ENCODE measurements at regions not wholly inside any gene's neighbourhood (a gene's known extent, or its start where the extent isn't known, plus 50 kb on each side); places are given as distances from the start of the nearest gene placed in this dataset.

- ChIA-PET CTCF (ENCODE audit: partially characterized antibody) (no interaction called here), POLR2A (ENCODE audit: partially characterized antibody) (no interaction called here)
- no peak overlapping the region for H3K4me3 Mint-ChIP-seq
- intact Hi-C loops (cut with micrococcal nuclease) = no loop called here
- peaks cover 0 to 3% of the 10 kb centered on the region in 2 donors for H3K27me3 Mint-ChIP-seq
- no peak overlapping the region for H3K27ac ChIP-seq (ENCODE audit: low read depth, low read length)
- no peaks in the 10 kb centered on the region for H3K36me3 ChIP-seq (ENCODE audit: insufficient read depth, low read length)
- no peaks in the 10 kb centered on the region for H3K36me3 Mint-ChIP-seq
- H3K4me1 Mint-ChIP-seq = no peaks in the 10 kb centered on the region
- H3K9me3 Mint-ChIP-seq = no peaks in the 10 kb centered on the region
- no peaks in the 10 kb centered on the region for H3K4me1 ChIP-seq (ENCODE audit: insufficient read depth, low read length)
- H3K27me3 ChIP-seq (ENCODE audit: insufficient read depth, low read length) = no peaks in the 10 kb centered on the region
- no peak overlapping the region for H3K4me3 ChIP-seq (ENCODE audit: low read length in 2 of 2)
- no peak for DNase-seq
- no peak overlapping the region for H3K27ac Mint-ChIP-seq
- H3K9me3 ChIP-seq (ENCODE audit: control insufficient read depth in 1 of 2, low read length in 2 of 2) = no peaks in the 10 kb centered on the region
These were observed 228.9 kb upstream of the TTC29 start for GRCh38 chr4:147174591-147174990.

DNA sequence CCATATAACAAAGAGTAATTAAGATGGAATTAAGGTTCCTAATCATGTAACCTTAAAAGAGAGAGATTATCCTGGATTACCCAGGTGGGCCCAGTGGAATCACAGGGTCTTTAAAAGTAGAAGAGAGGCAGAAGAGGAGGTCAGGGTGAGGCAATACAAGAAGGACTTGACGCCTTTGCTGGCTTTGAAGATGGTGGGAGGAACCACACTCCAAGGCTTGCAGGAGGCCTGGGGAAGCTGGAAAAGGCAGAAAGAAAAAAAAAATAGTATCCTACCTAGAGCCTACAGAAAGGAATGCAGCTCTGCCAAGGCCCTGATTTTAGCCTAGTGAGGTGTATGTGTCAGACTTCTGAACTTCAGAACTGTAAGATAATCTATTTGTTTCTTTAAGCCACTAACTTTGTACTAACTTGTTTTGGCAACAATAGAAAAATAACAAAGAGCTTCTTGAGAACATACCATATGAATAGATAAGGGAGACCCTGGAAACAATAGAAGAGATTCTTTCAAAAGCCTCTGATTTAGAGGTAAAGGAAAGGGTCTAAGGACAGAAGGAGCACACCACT lies 229.9 kb upstream of the TTC29 start:
- H3K4me3 Mint-ChIP-seq = no peak overlapping the region
- no peaks in the 10 kb centered on the region for H3K36me3 Mint-ChIP-seq
- Histone ChIP-seq H3K4me1 (ENCODE audit: insufficient read depth, low read length) (no peaks in the 10 kb centered on the region), H3K9me3 (ENCODE audit: control insufficient read depth in 1 of 2, low read length in 2 of 2) (no peaks in the 10 kb centered on the region), H3K4me3 (ENCODE audit: low read length in 2 of 2) (no peak overlapping the region), H3K27me3 (ENCODE audit: insufficient read depth, low read length) (no peaks in the 10 kb centered on the region), H3K27ac (ENCODE audit: low read depth, low read length) (no peak overlapping the region), H3K36me3 (ENCODE audit: insufficient read depth, low read length) (no peaks in the 10 kb centered on the region)
- H3K4me1 Mint-ChIP-seq = no peaks in the 10 kb centered on the region
- no peak overlapping the region for H3K27ac Mint-ChIP-seq
- intact Hi-C loops (cut with micrococcal nuclease) = no loop called here
- CTCF ChIA-PET (ENCODE audit: partially characterized antibody) = no interaction called here
- no peaks in the 10 kb centered on the region for H3K9me3 Mint-ChIP-seq
- H3K27me3 Mint-ChIP-seq = peaks cover 0 to 3% of the 10 kb centered on the region in 2 donors
- DNase-seq = no peak
- POLR2A ChIA-PET (ENCODE audit: partially characterized antibody) = no interaction called here

- intact Hi-C loops (cut with micrococcal nuclease) = no loop called here
- Histone ChIP-seq H3K9me3 (ENCODE audit: control insufficient read depth in 1 of 2, low read length in 2 of 2) (no peaks in the 10 kb centered on the region), H3K27ac (ENCODE audit: low read depth, low read length) (no peak overlapping the region), H3K36me3 (ENCODE audit: insufficient read depth, low read length) (no peaks in the 10 kb centered on the region), H3K4me1 (ENCODE audit: insufficient read depth, low read length) (no peaks in the 10 kb centered on the region), H3K4me3 (ENCODE audit: low read length in 2 of 2) (no peak overlapping the region), H3K27me3 (ENCODE audit: insufficient read depth, low read length) (no peaks in the 10 kb centered on the region)
- Mint-ChIP-seq H3K27me3 (no peaks in the 10 kb centered on the region), H3K27ac (no peak overlapping the region), H3K36me3 (no peaks in the 10 kb centered on the region), H3K9me3 (peaks cover 0 to 5% (median 3%) of the 10 kb centered on the region in 8 donors), H3K4me3 (no peak overlapping the region), H3K4me1 (no peaks in the 10 kb centered on the region)
- ChIA-PET CTCF (ENCODE audit: partially characterized antibody) (no interaction called here), POLR2A (ENCODE audit: partially characterized antibody) (no interaction called here)
- no peak for DNase-seq
These were observed 236.4 kb upstream of the TTC29 start for GRCh38 chr4:147182041-147182440.

DNA sequence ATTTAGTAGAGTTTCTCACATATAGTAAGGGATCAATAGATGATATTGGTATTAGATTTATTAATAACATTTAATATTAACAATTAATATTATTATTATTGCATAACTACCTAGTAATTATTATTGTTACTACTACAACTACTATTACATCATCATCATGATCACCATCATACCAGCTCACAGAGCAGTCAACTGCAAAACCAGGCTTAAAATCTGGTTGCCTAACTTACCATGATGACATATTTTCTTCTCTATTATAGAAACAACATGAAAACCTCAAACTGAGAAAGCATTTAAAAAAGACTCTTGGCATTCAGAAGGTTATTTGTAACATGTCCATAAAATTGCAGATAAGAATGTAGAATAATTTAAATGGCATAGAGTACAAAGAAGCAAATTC lies 247.0 kb upstream of the TTC29 start:
- Histone ChIP-seq H3K4me3 (ENCODE audit: low read length in 2 of 2) (no peak overlapping the region), H3K27me3 (ENCODE audit: insufficient read depth, low read length) (no peaks in the 10 kb centered on the region), H3K27ac (ENCODE audit: low read depth, low read length) (no peak overlapping the region), H3K9me3 (ENCODE audit: control insufficient read depth in 1 of 2, low read length in 2 of 2) (no peaks in the 10 kb centered on the region), H3K36me3 (ENCODE audit: insufficient read depth, low read length) (no peaks in the 10 kb centered on the region), H3K4me1 (ENCODE audit: insufficient read depth, low read length) (no peaks in the 10 kb centered on the region)
- no peaks in the 10 kb centered on the region for H3K4me1 Mint-ChIP-seq
- no peaks in the 10 kb centered on the region for H3K27me3 Mint-ChIP-seq
- ChIA-PET CTCF (ENCODE audit: partially characterized antibody) (no interaction called here), POLR2A (ENCODE audit: partially characterized antibody) (no interaction called here)
- peaks cover 0 to 10% (median 4%) of the 10 kb centered on the region in 8 donors for H3K9me3 Mint-ChIP-seq
- DNase-seq = no peak
- H3K27ac Mint-ChIP-seq = no peak overlapping the region
- no peak overlapping the region for H3K4me3 Mint-ChIP-seq
- intact Hi-C loops (cut with micrococcal nuclease) = no loop called here
- no peaks in the 10 kb centered on the region for H3K36me3 Mint-ChIP-seq

DNA sequence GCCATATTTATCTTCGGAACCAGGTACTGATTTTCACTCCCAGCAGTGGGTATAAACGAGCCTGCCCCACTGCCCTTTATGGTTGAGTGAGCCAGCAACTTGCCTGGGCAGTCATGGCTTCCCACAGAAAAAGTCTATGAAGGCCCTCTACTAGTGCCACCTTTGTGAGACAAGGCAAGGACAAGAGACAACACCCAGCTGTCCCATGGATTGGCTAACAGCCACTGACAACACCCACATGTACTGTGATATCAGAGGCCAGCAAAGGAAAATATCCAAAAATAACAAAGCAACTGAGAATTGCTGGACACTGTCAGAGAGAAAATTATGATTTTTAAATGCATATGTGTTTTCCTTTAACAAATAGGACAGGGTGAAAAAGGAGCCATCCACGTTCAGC lies 248.4 kb upstream of the TTC29 start:
- intact Hi-C loops (cut with micrococcal nuclease) = no loop called here

DNA sequence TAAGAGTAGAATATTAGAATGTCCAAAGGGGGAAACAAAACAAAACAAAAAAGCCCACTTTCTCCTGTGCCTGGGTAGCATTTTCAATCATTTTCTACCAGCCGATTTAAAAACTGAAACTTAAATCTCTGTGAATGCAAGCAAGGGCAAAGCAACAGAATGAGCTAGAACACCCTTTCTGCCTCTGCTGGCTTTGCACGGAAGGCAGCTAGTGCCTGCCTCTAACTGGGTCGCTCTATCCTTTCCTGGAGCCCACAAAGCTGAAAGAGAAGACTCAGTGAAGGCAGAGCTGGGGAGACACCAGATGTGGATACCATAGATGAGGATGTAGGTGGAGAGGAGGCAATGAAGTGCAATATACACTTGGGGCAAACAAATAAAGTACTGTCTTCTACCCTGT lies 248.9 kb upstream of the TTC29 start:
- Histone ChIP-seq H3K27me3 (ENCODE audit: insufficient read depth, low read length) (no peaks in the 10 kb centered on the region), H3K4me3 (ENCODE audit: low read length in 2 of 2) (no peak overlapping the region), H3K27ac (ENCODE audit: low read depth, low read length) (no peak overlapping the region), H3K4me1 (ENCODE audit: insufficient read depth, low read length) (no peaks in the 10 kb centered on the region), H3K36me3 (ENCODE audit: insufficient read depth, low read length) (no peaks in the 10 kb centered on the region), H3K9me3 (ENCODE audit: control insufficient read depth in 1 of 2, low read length in 2 of 2) (no peaks in the 10 kb centered on the region)
- ChIA-PET POLR2A (ENCODE audit: partially characterized antibody) (no interaction called here), CTCF (ENCODE audit: partially characterized antibody) (no interaction called here)
- Mint-ChIP-seq H3K27me3 (no peaks in the 10 kb centered on the region), H3K27ac (no peak overlapping the region), H3K4me1 (no peaks in the 10 kb centered on the region), H3K9me3 (peaks cover 0 to 5% (median 1%) of the 10 kb centered on the region in 8 donors), H3K36me3 (no peaks in the 10 kb centered on the region), H3K4me3 (no peak overlapping the region)
- intact Hi-C loops (cut with micrococcal nuclease) = no loop called here
- DNase-seq = no peak

More for the DNA sequence above, 248.4 kb upstream of the TTC29 start:
- Histone ChIP-seq H3K36me3 (ENCODE audit: insufficient read depth, low read length) (no peaks in the 10 kb centered on the region), H3K4me3 (ENCODE audit: low read length in 2 of 2) (no peak overlapping the region), H3K4me1 (ENCODE audit: insufficient read depth, low read length) (no peaks in the 10 kb centered on the region), H3K27me3 (ENCODE audit: insufficient read depth, low read length) (no peaks in the 10 kb centered on the region), H3K9me3 (ENCODE audit: control insufficient read depth in 1 of 2, low read length in 2 of 2) (no peaks in the 10 kb centered on the region), H3K27ac (ENCODE audit: low read depth, low read length) (no peak overlapping the region)
- ChIA-PET POLR2A (ENCODE audit: partially characterized antibody) (no interaction called here), CTCF (ENCODE audit: partially characterized antibody) (no interaction called here)
- H3K36me3 Mint-ChIP-seq = no peaks in the 10 kb centered on the region
- no peaks in the 10 kb centered on the region for H3K4me1 Mint-ChIP-seq
- no peak for DNase-seq
- no peaks in the 10 kb centered on the region for H3K27me3 Mint-ChIP-seq
- H3K27ac Mint-ChIP-seq = no peak overlapping the region
- H3K4me3 Mint-ChIP-seq = no peak overlapping the region
- H3K9me3 Mint-ChIP-seq = peaks cover 0 to 5% (median 2%) of the 10 kb centered on the region in 8 donors

GRCh38 chr4:147195386-147195785 lies 249.7 kb upstream of the TTC29 start:
- Histone ChIP-seq H3K4me3 (ENCODE audit: low read length in 2 of 2) (no peak overlapping the region), H3K9me3 (ENCODE audit: control insufficient read depth in 1 of 2, low read length in 2 of 2) (no peaks in the 10 kb centered on the region), H3K36me3 (ENCODE audit: insufficient read depth, low read length) (no peaks in the 10 kb centered on the region), H3K4me1 (ENCODE audit: insufficient read depth, low read length) (no peaks in the 10 kb centered on the region), H3K27me3 (ENCODE audit: insufficient read depth, low read length) (no peaks in the 10 kb centered on the region), H3K27ac (ENCODE audit: low read depth, low read length) (no peak overlapping the region)
- intact Hi-C loops (cut with micrococcal nuclease) = no loop called here
- Mint-ChIP-seq H3K4me1 (no peaks in the 10 kb centered on the region), H3K27me3 (no peaks in the 10 kb centered on the region), H3K4me3 (no peak overlapping the region), H3K27ac (peak overlapping the region in 1 of 7 donors; percentile 2), H3K36me3 (no peaks in the 10 kb centered on the region), H3K9me3 (peaks cover 0 to 4% (median 1%) of the 10 kb centered on the region in 8 donors)
- no peak for DNase-seq
- POLR2A ChIA-PET (ENCODE audit: partially characterized antibody) = no interaction called here
- CTCF ChIA-PET (ENCODE audit: partially characterized antibody) = no interaction called here
